ENCODE measurements at regions not wholly inside any gene's neighbourhood (a gene's known extent, or its start where the extent isn't known, plus 50 kb on each side); places are given as distances from the start of the nearest gene placed in this dataset.

DNA sequence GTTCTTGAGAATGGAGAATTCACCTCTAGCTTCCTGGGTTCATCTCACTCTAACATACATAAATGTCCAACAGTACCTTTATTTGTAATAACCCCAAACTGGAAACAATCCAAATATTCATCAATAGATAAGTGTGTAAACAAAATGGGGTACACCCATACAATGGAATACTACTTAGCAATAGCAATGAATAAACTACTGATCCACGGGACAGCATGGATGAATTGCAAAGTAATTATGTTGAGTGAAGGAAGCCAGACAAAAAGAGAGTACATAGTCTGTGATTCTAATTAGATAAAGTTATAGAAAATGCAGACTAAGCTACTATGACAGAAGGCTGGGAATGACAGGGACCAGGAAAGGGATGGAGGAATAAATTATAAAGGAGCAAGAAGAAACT is 391.3 kb downstream of the CCSER2 start:
- H3K4me2 ChIP-seq (ENCODE audit: insufficient read depth, insufficient read length, low read length), result no peak overlapping the region
- H2AK5ac ChIP-seq (ENCODE audit: insufficient read length, low read length), result no peak overlapping the region
- WGBS (ENCODE audit: extremely low coverage, insufficient read length, low lambda C conversion rate), result no CpG with 5 or more reads among the region's 1 CpG
- no peak overlapping the region for H3K14ac ChIP-seq (ENCODE audit: insufficient read depth, low read length)
- H3K4me1 ChIP-seq (ENCODE audit: insufficient read depth, low read length), result no peaks in the 10 kb centered on the region
- H2AFZ ChIP-seq (ENCODE audit: low read length), result no peak overlapping the region
- no peak overlapping the region for H3K27ac ChIP-seq (ENCODE audit: insufficient read length, low read depth, low read length)
- H3K27ac Mint-ChIP-seq, result no peak overlapping the region
- no peak overlapping the region for H4K5ac ChIP-seq (ENCODE audit: insufficient read length, low read depth, low read length)
- peaks cover 0 to 2% of the 10 kb centered on the region in 2 experiments; a peak in 3 of 4 replicates for H3K4me1 Mint-ChIP-seq
- TF ChIP-seq, protein P1, sequence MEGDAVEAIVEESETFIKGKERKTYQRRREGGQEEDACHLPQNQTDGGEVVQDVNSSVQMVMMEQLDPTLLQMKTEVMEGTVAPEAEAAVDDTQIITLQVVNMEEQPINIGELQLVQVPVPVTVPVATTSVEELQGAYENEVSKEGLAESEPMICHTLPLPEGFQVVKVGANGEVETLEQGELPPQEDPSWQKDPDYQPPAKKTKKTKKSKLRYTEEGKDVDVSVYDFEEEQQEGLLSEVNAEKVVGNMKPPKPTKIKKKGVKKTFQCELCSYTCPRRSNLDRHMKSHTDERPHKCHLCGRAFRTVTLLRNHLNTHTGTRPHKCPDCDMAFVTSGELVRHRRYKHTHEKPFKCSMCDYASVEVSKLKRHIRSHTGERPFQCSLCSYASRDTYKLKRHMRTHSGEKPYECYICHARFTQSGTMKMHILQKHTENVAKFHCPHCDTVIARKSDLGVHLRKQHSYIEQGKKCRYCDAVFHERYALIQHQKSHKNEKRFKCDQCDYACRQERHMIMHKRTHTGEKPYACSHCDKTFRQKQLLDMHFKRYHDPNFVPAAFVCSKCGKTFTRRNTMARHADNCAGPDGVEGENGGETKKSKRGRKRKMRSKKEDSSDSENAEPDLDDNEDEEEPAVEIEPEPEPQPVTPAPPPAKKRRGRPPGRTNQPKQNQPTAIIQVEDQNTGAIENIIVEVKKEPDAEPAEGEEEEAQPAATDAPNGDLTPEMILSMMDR (conservative IDR thresholded peaks at IDR 0.05), result no peak
- no peak overlapping the region for H3K4me3 Mint-ChIP-seq
- H3K9ac ChIP-seq (ENCODE audit: extremely low read depth, insufficient read length, low read length), result no peak overlapping the region
- no peaks in the 10 kb centered on the region for H3K79me1 ChIP-seq (ENCODE audit: insufficient read depth, low read depth, low read length, poor library complexity, severe bottlenecking)
- no peak overlapping the region for H2BK12ac ChIP-seq (ENCODE audit: insufficient read length, low read depth, low read length)
- no peaks in the 10 kb centered on the region for H3K9me3 Mint-ChIP-seq
- no peaks in the 10 kb centered on the region for H3K9me3 ChIP-seq (ENCODE audit: control insufficient read depth, low read depth, low read length)
- H3K36me3 Mint-ChIP-seq (ENCODE audit: insufficient read depth in 1 of 3, low read depth in 3 of 3), result no peaks in the 10 kb centered on the region
- H3K18ac ChIP-seq (ENCODE audit: insufficient read length, low read depth, low read length), result no peak overlapping the region
- no peak overlapping the region for H2BK5ac ChIP-seq (ENCODE audit: insufficient read length, low read length)
- no peak overlapping the region for H4K91ac ChIP-seq (ENCODE audit: insufficient read length, low read depth, low read length)
- no peak overlapping the region for H3T11ph ChIP-seq (ENCODE audit: low read length)
- no peak overlapping the region for H2BK120ac ChIP-seq (ENCODE audit: low read depth, low read length, poor library complexity, severe bottlenecking)
- H2BK15ac ChIP-seq (ENCODE audit: low read depth, low read length), result no peak overlapping the region
- no peak overlapping the region for H2BK20ac ChIP-seq (ENCODE audit: low read depth, low read length, poor library complexity, severe bottlenecking)
- no peaks in the 10 kb centered on the region for H4K20me1 ChIP-seq (ENCODE audit: control insufficient read depth, insufficient read depth, insufficient read length)
- no peak for DNase-seq
- no peaks in the 10 kb centered on the region for H3K27me3 ChIP-seq (ENCODE audit: insufficient read depth, low read length)
- H3K4ac ChIP-seq (ENCODE audit: low read depth, low read length), result no peak overlapping the region
- H3K56ac ChIP-seq (ENCODE audit: insufficient read length, low read depth, low read length), result no peak overlapping the region
- H4K8ac ChIP-seq (replicated peaks; ENCODE audit: insufficient read length, low read depth, low read length), result no peak overlapping the region
- H3K23me2 ChIP-seq (ENCODE audit: insufficient read length, low read depth, low read length, poor library complexity, severe bottlenecking), result no peaks in the 10 kb centered on the region
- no peaks in the 10 kb centered on the region for H3K79me2 ChIP-seq (ENCODE audit: insufficient read depth, low read length)
- 0 out of 2 replicates have a peak, but pooled peaks cover 4% of the 10 kb centered on the region for H3K27me3 Mint-ChIP-seq (ENCODE audit: low read depth)
- no peak overlapping the region for H3K23ac ChIP-seq (ENCODE audit: insufficient read length, low read depth, low read length)

All from H9 (cell line).